ENCODE measurements at regions not wholly inside any gene's neighbourhood (a gene's known extent, or its start where the extent isn't known, plus 50 kb on each side); places are given as distances from the start of the nearest gene placed in this dataset.

- POLR2A ChIA-PET: no interaction called here
- Mint-ChIP-seq H3K27ac (no peak overlapping the region), H3K27me3 (no peaks in the 10 kb centered on the region), H3K9me3 (peaks cover 0 to 21% (median 8%) of the 10 kb centered on the region in 9 donors), H3K4me3 (no peak overlapping the region), H3K36me3 (no peaks in the 10 kb centered on the region), H3K4me1 (no peaks in the 10 kb centered on the region)
- DNase-seq (no peak), ATAC-seq (no peak)
These were observed 962.4 kb upstream of the GOT2 start for GRCh38 chr16:59696495-59696894.

- DNase-seq: no peak
- peaks cover 6 to 29% (median 16%) of the 10 kb centered on the region in 9 donors for H3K9me3 Mint-ChIP-seq
- POLR2A ChIA-PET: no interaction called here
- H3K4me3 Mint-ChIP-seq: no peak overlapping the region
- H3K27ac Mint-ChIP-seq: no peak overlapping the region
- no peaks in the 10 kb centered on the region for H3K36me3 Mint-ChIP-seq
- no peaks in the 10 kb centered on the region for H3K27me3 Mint-ChIP-seq
- ATAC-seq: no peak
- no peaks in the 10 kb centered on the region for H3K4me1 Mint-ChIP-seq
These were observed 956.1 kb upstream of the GOT2 start for GRCh38 chr16:59690216-59690615.

DNA sequence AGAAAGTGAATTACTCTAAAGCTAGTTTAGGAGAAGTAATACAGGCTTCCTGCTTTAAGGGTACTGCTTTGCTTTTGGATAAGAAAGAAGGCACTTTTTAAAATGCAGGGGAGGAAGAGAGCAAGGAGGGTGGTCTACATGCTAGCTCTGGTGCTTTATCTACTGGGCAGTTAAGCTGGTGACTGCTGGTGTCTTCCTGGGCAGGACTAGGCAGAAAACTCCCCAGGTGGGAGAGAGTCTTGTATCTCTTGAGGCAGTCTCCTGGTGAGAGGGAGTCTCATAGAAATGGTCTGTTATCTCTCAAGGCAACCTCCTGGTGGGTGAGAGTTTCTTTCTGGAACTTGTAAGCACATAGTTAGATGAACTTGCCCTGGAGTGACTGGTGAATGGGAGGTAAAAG, 953.9 kb upstream of the GOT2 start:
- peaks cover 3 to 28% (median 16%) of the 10 kb centered on the region in 9 donors for H3K9me3 Mint-ChIP-seq
- DNase-seq (no peak), ATAC-seq (no peak)
- no peaks in the 10 kb centered on the region for H3K36me3 Mint-ChIP-seq
- no peaks in the 10 kb centered on the region for H3K4me1 Mint-ChIP-seq
- no peaks in the 10 kb centered on the region for H3K27me3 Mint-ChIP-seq
- H3K27ac Mint-ChIP-seq: no peak overlapping the region
- POLR2A ChIA-PET: no interaction called here
- no peak overlapping the region for H3K4me3 Mint-ChIP-seq

GRCh38 chr16:59686405-59686804, 952.3 kb upstream of the GOT2 start:
- ATAC-seq (no peak), DNase-seq (no peak)
- Mint-ChIP-seq H3K36me3 (no peaks in the 10 kb centered on the region), H3K27ac (no peak overlapping the region), H3K4me3 (no peak overlapping the region), H3K9me3 (peaks cover 5 to 24% (median 16%) of the 10 kb centered on the region in 9 donors), H3K27me3 (no peaks in the 10 kb centered on the region), H3K4me1 (no peaks in the 10 kb centered on the region)
- POLR2A ChIA-PET: no interaction called here

DNA sequence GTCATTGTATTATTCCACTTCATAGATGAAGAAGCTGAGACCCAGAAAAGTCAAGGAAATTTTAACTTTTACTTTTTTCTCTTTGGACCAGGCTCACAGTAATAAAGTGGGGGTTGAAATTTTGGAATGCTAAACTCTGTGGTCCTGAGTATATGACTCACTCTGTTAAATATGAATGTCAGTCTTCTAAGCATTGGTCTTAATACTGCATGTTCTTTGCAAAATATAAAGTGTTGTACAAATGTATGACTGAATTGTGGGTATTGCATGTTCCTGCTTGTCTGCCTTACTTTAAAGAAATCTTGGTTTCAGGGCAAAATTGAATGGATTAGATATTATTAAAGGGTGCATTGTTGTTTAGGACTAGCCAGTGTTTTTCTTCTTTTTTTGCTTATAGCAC, 950.8 kb upstream of the GOT2 start:
- POLR2A ChIA-PET: no interaction called here
- Mint-ChIP-seq H3K27ac (no peak overlapping the region), H3K9me3 (peaks cover 5 to 24% (median 16%) of the 10 kb centered on the region in 9 donors), H3K4me1 (no peaks in the 10 kb centered on the region), H3K36me3 (no peaks in the 10 kb centered on the region), H3K4me3 (no peak overlapping the region), H3K27me3 (no peaks in the 10 kb centered on the region)
- ATAC-seq (no peak), DNase-seq (no peak)

GRCh38 chr16:59683709-59684108, 949.6 kb upstream of the GOT2 start:
- H3K4me3 Mint-ChIP-seq: no peak overlapping the region
- H3K4me1 Mint-ChIP-seq: no peaks in the 10 kb centered on the region
- peaks cover 5 to 29% (median 16%) of the 10 kb centered on the region in 9 donors for H3K9me3 Mint-ChIP-seq
- no peaks in the 10 kb centered on the region for H3K36me3 Mint-ChIP-seq
- no peak overlapping the region for H3K27ac Mint-ChIP-seq
- ATAC-seq (no peak), DNase-seq (no peak)
- H3K27me3 Mint-ChIP-seq: no peaks in the 10 kb centered on the region
- POLR2A ChIA-PET: no interaction called here

DNA sequence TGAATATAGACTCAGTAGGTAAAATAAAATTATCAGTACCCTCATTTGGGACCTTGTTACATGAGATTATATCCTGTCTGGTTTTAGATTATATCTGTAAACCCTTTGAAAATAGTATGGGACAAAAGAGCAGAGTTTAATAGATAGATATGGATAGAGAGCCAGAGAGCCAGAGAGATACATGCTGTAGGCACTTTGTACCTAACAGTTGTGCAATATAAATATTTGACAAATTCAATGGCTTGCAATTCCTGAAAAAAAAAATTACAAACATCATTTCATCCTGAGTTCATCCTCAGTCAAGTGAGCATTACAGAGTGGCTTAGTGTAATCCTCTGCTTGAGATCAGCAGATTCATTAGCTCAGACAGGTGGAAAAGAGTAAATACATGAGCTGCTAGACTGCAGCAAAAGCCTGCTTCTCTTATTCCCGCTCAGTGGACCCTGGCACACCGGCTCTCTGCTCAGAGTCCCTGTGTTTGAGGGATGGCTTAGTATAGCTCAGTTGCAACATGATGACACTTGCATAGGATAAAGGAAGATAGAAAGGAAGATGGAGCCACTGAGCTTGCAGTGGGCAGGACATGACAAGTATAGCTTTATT, 931.6 kb upstream of the GOT2 start:
- Mint-ChIP-seq H3K4me3 (no peak overlapping the region), H3K36me3 (peaks cover 0 to 5% (median 0%) of the 10 kb centered on the region in 3 donors), H3K4me1 (no peaks in the 10 kb centered on the region), H3K27me3 (no peaks in the 10 kb centered on the region), H3K27ac (no peak overlapping the region), H3K9me3 (peaks cover 0 to 15% (median 5%) of the 10 kb centered on the region in 9 donors)
- ATAC-seq (no peak), DNase-seq (no peak)
- POLR2A ChIA-PET: no interaction called here

DNA sequence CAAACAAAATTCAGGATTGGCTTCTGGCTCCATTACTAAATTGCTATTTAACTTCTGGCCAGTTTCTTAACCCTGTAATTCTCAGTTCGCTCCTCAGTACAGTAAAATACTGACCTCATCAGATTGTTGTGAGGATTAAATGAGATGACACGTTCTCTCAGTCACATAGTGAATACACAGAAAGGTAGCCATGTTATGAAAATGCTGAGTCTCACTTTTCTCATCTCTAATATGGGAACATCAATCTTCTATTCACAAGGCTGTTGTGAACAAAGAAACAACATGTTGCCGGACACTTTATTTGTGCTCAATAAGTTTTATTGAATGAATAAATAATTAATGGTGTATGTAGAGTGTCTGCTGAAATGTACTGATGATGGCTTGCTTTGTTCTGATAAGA, 924.5 kb upstream of the GOT2 start:
- no peak for ATAC-seq
- no peak for DNase-seq
- no peak overlapping the region for H3K4me3 Mint-ChIP-seq
- POLR2A ChIA-PET: no interaction called here
- no peaks in the 10 kb centered on the region for H3K36me3 Mint-ChIP-seq
- H3K27ac Mint-ChIP-seq: no peak overlapping the region
- H3K9me3 Mint-ChIP-seq: peaks cover 0 to 22% (median 0%) of the 10 kb centered on the region in 9 donors
- H3K4me1 Mint-ChIP-seq: no peaks in the 10 kb centered on the region
- no peaks in the 10 kb centered on the region for H3K27me3 Mint-ChIP-seq

- POLR2A ChIA-PET: no interaction called here
- no peak overlapping the region for H3K27ac Mint-ChIP-seq
- no peak for ATAC-seq
These were observed 920.9 kb upstream of the GOT2 start for GRCh38 chr16:59655031-59655430.

DNA sequence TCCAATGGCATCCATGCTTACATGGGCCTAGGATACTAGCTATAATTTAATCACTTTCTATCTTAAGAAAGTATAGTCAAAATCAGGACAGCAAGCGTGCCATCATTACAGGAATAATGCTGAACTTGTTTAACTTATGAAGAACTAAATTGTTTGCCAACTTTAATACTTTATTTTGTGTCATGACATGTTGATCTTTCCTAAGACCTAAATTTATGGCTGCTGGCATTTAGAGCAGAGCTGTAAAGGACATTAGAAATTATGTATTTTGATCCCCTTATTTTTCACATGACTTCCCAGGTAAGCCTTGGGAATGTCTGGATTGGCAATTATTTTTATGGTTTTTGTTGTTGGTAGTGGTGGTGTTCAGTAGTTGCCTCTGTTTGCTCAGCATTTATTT, 920.3 kb upstream of the GOT2 start:
- ATAC-seq: no peak
- H3K9me3 Mint-ChIP-seq: peaks cover 6 to 22% (median 10%) of the 10 kb centered on the region in 9 donors
- POLR2A ChIA-PET: no interaction called here
- H3K36me3 Mint-ChIP-seq: no peaks in the 10 kb centered on the region
- no peaks in the 10 kb centered on the region for H3K4me1 Mint-ChIP-seq
- no peak overlapping the region for H3K4me3 Mint-ChIP-seq
- no peak for DNase-seq
- H3K27me3 Mint-ChIP-seq: no peaks in the 10 kb centered on the region
- H3K27ac Mint-ChIP-seq: no peak overlapping the region

More at GRCh38 chr16:59655031-59655430, 920.9 kb upstream of the GOT2 start:
- peaks cover 5 to 22% (median 9%) of the 10 kb centered on the region in 9 donors for H3K9me3 Mint-ChIP-seq
- H3K4me1 Mint-ChIP-seq: no peaks in the 10 kb centered on the region
- no peak overlapping the region for H3K4me3 Mint-ChIP-seq
- no peaks in the 10 kb centered on the region for H3K27me3 Mint-ChIP-seq
- no peak for DNase-seq
- no peaks in the 10 kb centered on the region for H3K36me3 Mint-ChIP-seq

DNA sequence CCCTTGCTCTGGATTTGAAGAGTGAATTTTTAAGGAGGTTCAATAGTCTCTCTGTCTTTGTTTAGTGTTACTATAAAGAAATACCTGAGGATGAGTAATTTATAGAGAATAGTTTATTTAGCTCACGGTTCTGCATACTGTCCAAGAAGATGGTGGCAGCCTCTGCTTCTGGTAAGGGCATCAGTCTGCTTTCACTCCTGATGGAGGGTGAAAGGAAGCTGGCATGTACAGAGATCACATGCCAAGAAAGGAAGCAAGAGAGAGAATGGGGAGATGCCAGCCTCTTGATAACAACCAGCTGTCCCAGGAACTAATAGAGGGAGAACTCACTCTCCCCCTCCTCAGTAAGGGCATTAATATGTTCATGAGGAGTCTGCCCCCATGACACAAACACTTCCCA, 917.5 kb upstream of the GOT2 start:
- H3K4me3 Mint-ChIP-seq: no peak overlapping the region
- no peaks in the 10 kb centered on the region for H3K27me3 Mint-ChIP-seq
- no peak for DNase-seq
- H3K4me1 Mint-ChIP-seq: no peaks in the 10 kb centered on the region
- no peaks in the 10 kb centered on the region for H3K36me3 Mint-ChIP-seq
- no peak overlapping the region for H3K27ac Mint-ChIP-seq
- H3K9me3 Mint-ChIP-seq: peaks cover 10 to 26% (median 17%) of the 10 kb centered on the region in 9 donors
- POLR2A ChIA-PET: no interaction called here
- no peak for ATAC-seq

GRCh38 chr16:59645194-59645593, 911.1 kb upstream of the GOT2 start:
- no peaks in the 10 kb centered on the region for H3K27me3 Mint-ChIP-seq
- H3K27ac Mint-ChIP-seq: no peak overlapping the region
- POLR2A ChIA-PET: no interaction called here
- H3K36me3 Mint-ChIP-seq: no peaks in the 10 kb centered on the region
- H3K4me3 Mint-ChIP-seq: no peak overlapping the region
- no peaks in the 10 kb centered on the region for H3K4me1 Mint-ChIP-seq
- peaks cover 0 to 43% (median 18%) of the 10 kb centered on the region in 9 donors for H3K9me3 Mint-ChIP-seq
- ATAC-seq (no peak), DNase-seq (no peak)

- ATAC-seq (no peak), DNase-seq (no peak)
- Mint-ChIP-seq H3K36me3 (no peaks in the 10 kb centered on the region), H3K27me3 (no peaks in the 10 kb centered on the region), H3K4me3 (no peak overlapping the region), H3K9me3 (peaks cover 0 to 9% (median 5%) of the 10 kb centered on the region in 9 donors), H3K27ac (no peak overlapping the region), H3K4me1 (no peaks in the 10 kb centered on the region)
- POLR2A ChIA-PET: no interaction called here
These were observed 901.6 kb upstream of the GOT2 start for GRCh38 chr16:59635674-59636073.

GRCh38 chr16:59634951-59635350, 900.8 kb upstream of the GOT2 start:
- peaks cover 0 to 9% (median 4%) of the 10 kb centered on the region in 9 donors for H3K9me3 Mint-ChIP-seq
- no peaks in the 10 kb centered on the region for H3K4me1 Mint-ChIP-seq
- H3K27me3 Mint-ChIP-seq: no peaks in the 10 kb centered on the region
- POLR2A ChIA-PET: no interaction called here
- no peak for DNase-seq
- H3K36me3 Mint-ChIP-seq: no peaks in the 10 kb centered on the region
- no peak for ATAC-seq
- H3K4me3 Mint-ChIP-seq: no peak overlapping the region
- no peak overlapping the region for H3K27ac Mint-ChIP-seq

Data from naive thymus-derived CD8-positive, alpha-beta T cell (primary cell).